Activated CD4-positive, alpha-beta T cell treated with anti-CD3 and anti-CD28 coated beads, Interleukin-2, amount 10 ng/mL, durations not matched to agents 7 days and 5 days (primary cell): ENCODE measurements at regions not wholly inside any gene's neighbourhood (a gene's known extent, or its start where the extent isn't known, plus 50 kb on each side); places are given as distances from the start of the nearest gene placed in this dataset.

ENCODE experiments used
- CTCF ChIA-PET: fragments of 350-600 bp; sonication (Branson Sonifier 250); formaldehyde crosslinking; loops from one replicate; lab custom pipeline; 2021; ENCODE audit warnings: antibody characterized with exemption; lab: Charles Lee
- POLR2A ChIA-PET: fragments of 350-600 bp; sonication (Branson Sonifier 250); formaldehyde crosslinking; loops from one replicate; lab custom pipeline; 2021; ENCODE audit warnings: antibody characterized with exemption; lab: Charles Lee
- DNase-seq: peaks from one replicate; pipeline ENCODE4 v3.0.0-alpha.2; 2020
- H3K27ac Mint-ChIP-seq: one replicate; pipeline ENCODE4 v1.8.0; 2021; ENCODE audit warnings: mild to moderate bottlenecking, moderate library complexity, mixed read lengths
- H3K27me3 Mint-ChIP-seq: one replicate; pipeline ENCODE4 v1.8.0; 2021; ENCODE audit warnings: mixed read lengths
- H3K36me3 Mint-ChIP-seq: one replicate; pipeline ENCODE4 v1.8.0; 2021; ENCODE audit warnings: low read depth, mixed read lengths
- H3K4me1 Mint-ChIP-seq: one replicate; pipeline ENCODE4 v1.8.0; 2021; ENCODE audit warnings: mixed read lengths
- H3K4me3 Mint-ChIP-seq: one replicate; pipeline ENCODE4 v1.8.0; 2021; ENCODE audit warnings: mild to moderate bottlenecking, moderate library complexity, mixed read lengths
- H3K9me3 Mint-ChIP-seq: one replicate; pipeline ENCODE4 v1.8.0; 2021; ENCODE audit warnings: mixed read lengths

DNA sequence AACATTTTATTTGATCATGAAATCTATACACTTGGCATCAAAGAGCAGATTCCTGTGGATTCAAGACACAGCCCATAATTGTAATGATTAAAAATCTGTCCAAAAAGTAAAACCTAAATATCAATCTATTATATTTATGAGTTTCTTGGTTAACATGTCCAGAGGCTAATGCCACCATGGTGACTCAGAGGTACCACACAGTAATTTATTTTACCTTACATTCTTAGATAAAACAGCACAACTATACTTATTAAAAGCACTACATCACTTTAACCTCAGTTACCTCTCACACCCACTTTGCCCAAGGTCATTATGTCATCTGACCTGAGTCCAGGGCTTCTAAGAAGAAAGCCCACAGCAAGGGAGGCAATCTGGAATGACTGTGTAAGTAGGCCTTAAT lies 519.2 kb downstream of the RASEF start:
- H3K4me3 Mint-ChIP-seq, result no peak overlapping the region
- no peaks in the 10 kb centered on the region for H3K4me1 Mint-ChIP-seq
- no peak overlapping the region for H3K27ac Mint-ChIP-seq
- H3K36me3 Mint-ChIP-seq, result no peaks in the 10 kb centered on the region
- H3K9me3 Mint-ChIP-seq, result no peaks in the 10 kb centered on the region
- ChIA-PET POLR2A (no interaction called here), CTCF (no interaction called here)
- no peak for DNase-seq
- no peaks in the 10 kb centered on the region for H3K27me3 Mint-ChIP-seq

DNA sequence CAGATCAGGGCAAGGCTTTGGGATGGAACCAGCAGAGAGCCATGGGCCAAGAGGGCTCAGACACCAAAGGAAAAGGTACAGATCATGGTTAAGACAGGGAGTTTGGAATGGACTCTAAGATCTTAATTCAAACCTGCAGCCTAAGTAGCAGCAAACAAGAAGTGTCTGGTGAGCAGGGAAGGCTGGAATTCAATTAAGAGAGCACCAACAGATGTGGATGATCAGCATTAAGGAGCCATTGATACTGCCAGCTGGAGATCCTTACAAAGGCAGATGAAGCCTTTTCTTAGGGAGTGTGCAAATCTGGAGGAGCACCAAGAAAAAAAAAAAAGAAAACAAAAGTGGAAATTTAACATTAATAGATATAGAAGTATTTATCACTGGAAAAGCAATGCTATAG lies 516.8 kb downstream of the RASEF start:
- Mint-ChIP-seq H3K27ac (no peak overlapping the region), H3K4me3 (no peak overlapping the region), H3K9me3 (no peaks in the 10 kb centered on the region), H3K27me3 (no peaks in the 10 kb centered on the region), H3K36me3 (no peaks in the 10 kb centered on the region), H3K4me1 (no peaks in the 10 kb centered on the region)
- POLR2A ChIA-PET, result no interaction called here
- no peak for DNase-seq
- CTCF ChIA-PET, result no interaction called here

DNA sequence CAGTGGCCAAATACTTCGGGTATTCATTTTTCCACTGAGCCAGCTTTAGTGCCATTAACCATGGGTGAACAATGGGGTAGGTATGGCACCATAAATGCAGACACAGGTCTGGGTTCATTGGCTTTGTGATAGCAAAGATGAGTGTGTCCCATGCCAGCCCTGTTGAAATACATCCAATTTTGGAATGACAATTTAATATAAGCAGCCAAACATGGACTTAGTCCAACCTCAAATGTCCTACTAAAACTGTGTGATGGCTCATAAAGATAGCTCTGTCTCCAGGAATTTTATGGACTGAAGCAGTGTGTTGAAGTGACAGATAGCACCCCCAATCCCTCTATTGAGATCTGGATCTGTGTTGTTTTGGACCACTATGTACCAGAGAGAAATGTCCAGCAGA lies 514.9 kb downstream of the RASEF start:
- Mint-ChIP-seq H3K4me1 (no peaks in the 10 kb centered on the region), H3K27ac (no peak overlapping the region), H3K27me3 (no peaks in the 10 kb centered on the region), H3K9me3 (no peaks in the 10 kb centered on the region), H3K36me3 (no peaks in the 10 kb centered on the region), H3K4me3 (no peak overlapping the region)
- POLR2A ChIA-PET, result no interaction called here
- CTCF ChIA-PET, result no interaction called here
- no peak for DNase-seq

DNA sequence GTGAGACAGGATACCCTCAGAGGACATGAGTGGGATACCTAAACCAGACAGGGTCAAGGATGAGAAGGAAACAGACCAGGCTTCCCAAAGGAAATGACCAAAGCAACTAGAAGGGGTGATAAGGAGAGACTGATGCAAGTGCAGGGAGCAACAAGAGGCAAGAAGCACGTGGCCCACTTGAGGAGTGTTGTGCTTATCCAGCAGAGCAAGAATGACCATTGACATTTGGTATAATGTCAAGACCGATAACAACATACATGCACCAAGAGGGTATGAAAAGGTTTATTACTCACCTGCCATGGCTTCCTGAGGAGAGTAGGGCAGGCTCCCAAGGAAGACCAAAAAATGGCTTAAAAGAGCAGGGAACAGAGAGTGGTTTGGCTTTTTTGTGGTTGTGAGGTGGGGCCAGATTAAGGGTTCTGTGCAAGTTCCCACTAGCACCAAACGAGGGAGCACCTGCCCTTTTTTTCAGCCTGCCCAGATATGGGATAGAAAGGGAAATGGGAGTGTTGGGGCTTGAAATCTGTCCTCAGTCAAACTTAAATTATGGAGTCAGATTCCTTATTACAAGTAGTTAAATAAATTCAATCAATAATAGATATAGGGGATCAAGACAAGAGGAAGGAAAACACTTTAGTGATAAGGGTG lies 513.6 kb downstream of the RASEF start:
- Mint-ChIP-seq H3K4me1 (no peaks in the 10 kb centered on the region), H3K9me3 (no peaks in the 10 kb centered on the region), H3K27ac (no peak overlapping the region), H3K4me3 (no peak overlapping the region), H3K27me3 (no peaks in the 10 kb centered on the region), H3K36me3 (no peaks in the 10 kb centered on the region)
- no peak for DNase-seq
- POLR2A ChIA-PET, result no interaction called here
- CTCF ChIA-PET, result no interaction called here

DNA sequence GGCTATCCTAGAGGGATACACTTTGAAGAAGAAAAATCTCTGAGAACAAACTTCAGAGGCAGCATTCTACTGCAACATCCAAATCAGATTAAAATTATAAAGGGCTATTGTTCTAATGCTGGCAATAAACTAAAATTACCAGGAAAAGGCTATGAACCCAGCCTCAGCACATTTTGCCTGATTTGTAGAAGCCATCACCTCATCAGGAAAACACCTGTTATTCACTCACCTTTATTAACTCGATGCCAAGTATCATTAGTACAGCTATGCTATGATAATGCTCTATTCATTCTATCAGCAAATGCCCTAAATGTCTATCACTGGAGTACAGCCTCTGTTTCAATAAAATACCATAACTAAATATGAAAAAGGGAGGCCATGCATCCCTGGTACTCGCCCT lies 510.2 kb downstream of the RASEF start:
- H3K9me3 Mint-ChIP-seq, result peaks cover 3% of the 10 kb centered on the region
- H3K27me3 Mint-ChIP-seq, result no peaks in the 10 kb centered on the region
- no peak overlapping the region for H3K27ac Mint-ChIP-seq
- no peak for DNase-seq
- H3K4me3 Mint-ChIP-seq, result no peak overlapping the region
- H3K4me1 Mint-ChIP-seq, result no peaks in the 10 kb centered on the region
- ChIA-PET POLR2A (no interaction called here), CTCF (no interaction called here)
- H3K36me3 Mint-ChIP-seq, result no peaks in the 10 kb centered on the region

DNA sequence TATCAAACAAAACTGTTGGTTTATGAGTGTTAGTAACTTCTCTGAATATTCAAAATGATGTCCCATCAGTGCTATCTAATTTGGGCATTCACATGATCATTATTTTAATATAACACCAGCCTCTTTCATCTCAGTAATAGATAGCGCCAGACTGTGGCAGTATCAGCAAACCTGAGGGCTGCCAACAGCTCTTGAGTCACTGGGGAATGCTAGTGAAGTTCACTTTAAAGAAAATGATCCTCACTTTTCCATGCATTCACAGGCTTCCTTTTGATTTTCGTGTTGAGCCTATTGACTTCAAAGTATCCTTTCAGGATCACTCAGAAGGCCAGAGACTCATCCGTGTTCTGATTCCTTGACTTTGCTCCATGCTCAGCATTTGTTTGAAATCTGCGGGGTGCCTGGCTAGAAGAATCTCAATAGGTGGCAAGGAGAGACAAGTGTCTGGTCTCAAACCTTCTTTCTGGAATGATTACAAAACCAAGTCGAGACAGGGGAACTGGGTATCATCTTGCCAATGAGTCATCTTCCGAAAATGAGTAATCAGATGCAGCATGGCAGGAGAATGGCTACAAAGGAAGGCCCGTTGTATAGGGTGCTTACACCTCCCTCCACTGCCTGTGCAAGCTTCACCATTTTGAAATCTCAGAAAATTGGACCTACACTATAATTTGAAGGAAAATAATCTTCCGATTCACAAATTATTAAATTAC lies 509.1 kb downstream of the RASEF start:
- H3K27me3 Mint-ChIP-seq, result no peaks in the 10 kb centered on the region
- H3K9me3 Mint-ChIP-seq, result peaks cover 3% of the 10 kb centered on the region
- ChIA-PET CTCF (no interaction called here), POLR2A (no interaction called here)
- no peaks in the 10 kb centered on the region for H3K36me3 Mint-ChIP-seq
- H3K4me3 Mint-ChIP-seq, result no peak overlapping the region
- no peaks in the 10 kb centered on the region for H3K4me1 Mint-ChIP-seq
- H3K27ac Mint-ChIP-seq, result no peak overlapping the region
- no peak for DNase-seq

DNA sequence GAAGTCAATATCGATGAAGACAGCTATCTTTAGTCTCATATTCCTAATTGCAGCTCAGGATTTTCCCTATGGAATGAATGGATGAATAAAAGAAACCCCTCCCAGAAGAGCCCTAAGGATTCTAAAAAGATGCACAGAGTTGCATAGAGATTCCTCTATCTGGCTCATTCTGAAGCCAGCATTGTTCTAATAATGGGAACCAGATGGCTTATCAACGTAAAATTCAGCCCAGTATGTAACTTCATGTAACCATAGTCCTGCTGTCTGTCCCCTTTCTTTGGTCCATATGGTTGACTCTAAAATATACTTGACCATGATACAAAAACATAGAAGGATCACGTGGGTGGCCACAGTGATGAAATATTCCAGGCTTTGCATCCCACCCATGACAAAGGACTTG lies 508.6 kb downstream of the RASEF start:
- DNase-seq, result no peak
- Mint-ChIP-seq H3K4me3 (no peak overlapping the region), H3K27me3 (no peaks in the 10 kb centered on the region), H3K27ac (no peak overlapping the region), H3K4me1 (no peaks in the 10 kb centered on the region), H3K36me3 (no peaks in the 10 kb centered on the region), H3K9me3 (peaks cover 3% of the 10 kb centered on the region)
- POLR2A ChIA-PET, result no interaction called here
- CTCF ChIA-PET, result no interaction called here

DNA sequence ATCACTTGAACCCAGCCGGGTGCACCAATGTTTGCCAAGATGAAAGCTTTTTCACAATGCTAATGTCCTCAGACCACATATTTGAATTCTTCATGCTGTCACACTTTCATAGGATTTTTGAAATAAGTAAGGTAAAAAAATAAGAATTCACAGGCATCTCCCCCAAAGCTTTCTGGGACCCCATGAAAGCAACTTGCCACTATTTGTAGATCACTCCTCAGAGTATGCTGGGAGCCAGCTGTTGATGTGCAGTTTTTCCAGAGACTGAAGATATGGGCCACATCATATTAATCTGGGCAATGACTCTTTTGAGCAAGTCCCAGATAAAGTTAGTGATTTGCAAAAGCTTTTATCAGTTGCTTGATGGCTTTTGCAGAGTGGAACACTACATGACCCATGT lies 507.9 kb downstream of the RASEF start:
- Mint-ChIP-seq H3K4me1 (no peaks in the 10 kb centered on the region), H3K4me3 (no peak overlapping the region), H3K9me3 (peaks cover 3% of the 10 kb centered on the region), H3K27ac (no peak overlapping the region), H3K27me3 (no peaks in the 10 kb centered on the region), H3K36me3 (no peaks in the 10 kb centered on the region)
- DNase-seq, result no peak
- ChIA-PET CTCF (no interaction called here), POLR2A (no interaction called here)

DNA sequence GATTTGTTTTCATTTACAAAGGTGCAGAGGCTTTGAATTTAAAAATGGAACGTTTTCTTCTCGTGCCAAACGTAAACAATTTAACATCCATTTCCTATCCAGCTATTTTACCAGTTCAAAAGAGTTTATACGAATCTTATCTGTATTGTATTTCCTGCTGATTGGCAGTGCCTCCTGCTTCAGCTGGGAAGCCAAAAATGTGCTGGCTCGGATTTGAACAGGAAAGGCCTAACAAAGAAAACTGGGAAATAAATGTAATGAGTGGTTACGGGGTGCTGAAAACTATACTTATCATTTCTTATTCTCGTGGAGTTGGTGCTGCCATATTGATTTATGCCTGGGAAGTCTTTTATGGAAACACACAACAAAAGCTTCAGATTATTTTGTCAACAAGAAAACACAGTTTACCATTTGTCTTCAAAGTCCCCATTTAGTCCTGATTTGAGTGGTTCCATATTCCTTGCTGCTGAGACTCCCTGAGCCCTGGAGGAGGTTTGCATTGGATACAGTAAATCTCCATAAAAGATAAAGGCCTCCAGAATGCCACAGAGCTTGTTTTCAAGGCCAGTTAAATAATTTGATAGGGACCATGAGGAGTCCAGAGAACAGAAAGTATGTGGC lies 507.4 kb downstream of the RASEF start:
- DNase-seq, result no peak
- no peak overlapping the region for H3K4me3 Mint-ChIP-seq
- no peaks in the 10 kb centered on the region for H3K4me1 Mint-ChIP-seq
- no peaks in the 10 kb centered on the region for H3K27me3 Mint-ChIP-seq
- no peak overlapping the region for H3K27ac Mint-ChIP-seq
- H3K36me3 Mint-ChIP-seq, result no peaks in the 10 kb centered on the region
- POLR2A ChIA-PET, result no interaction called here
- H3K9me3 Mint-ChIP-seq, result peaks cover 3% of the 10 kb centered on the region
- CTCF ChIA-PET, result no interaction called here

DNA sequence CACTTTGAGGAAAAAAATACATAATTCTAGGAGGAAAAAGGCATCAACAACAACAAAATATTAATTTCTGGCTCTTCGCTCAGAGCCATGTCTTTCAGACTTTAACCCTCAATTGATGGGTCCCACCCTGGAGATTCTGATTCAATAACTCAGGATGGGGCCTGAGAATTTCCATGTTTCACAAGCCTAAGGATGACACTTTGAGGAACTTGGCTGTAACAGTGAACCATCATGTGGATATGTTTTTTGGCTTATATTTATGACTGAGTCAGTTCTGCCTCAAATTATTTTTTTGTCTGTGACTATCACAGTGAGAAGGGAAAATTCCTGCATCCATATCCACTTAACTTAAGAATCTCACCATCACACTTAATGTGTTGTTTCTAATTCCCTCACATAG lies 504.6 kb downstream of the RASEF start:
- Mint-ChIP-seq H3K27me3 (no peaks in the 10 kb centered on the region), H3K4me3 (no peak overlapping the region), H3K36me3 (no peaks in the 10 kb centered on the region), H3K27ac (no peak overlapping the region), H3K4me1 (no peaks in the 10 kb centered on the region), H3K9me3 (peaks cover 3% of the 10 kb centered on the region)
- no peak for DNase-seq
- CTCF ChIA-PET, result interaction anchor here (1.1 kb wide), 1 partner anchor 17 kb away, joined by 3 read pairs; no protein-coding TSS in a partner anchor
- POLR2A ChIA-PET, result no interaction called here

DNA sequence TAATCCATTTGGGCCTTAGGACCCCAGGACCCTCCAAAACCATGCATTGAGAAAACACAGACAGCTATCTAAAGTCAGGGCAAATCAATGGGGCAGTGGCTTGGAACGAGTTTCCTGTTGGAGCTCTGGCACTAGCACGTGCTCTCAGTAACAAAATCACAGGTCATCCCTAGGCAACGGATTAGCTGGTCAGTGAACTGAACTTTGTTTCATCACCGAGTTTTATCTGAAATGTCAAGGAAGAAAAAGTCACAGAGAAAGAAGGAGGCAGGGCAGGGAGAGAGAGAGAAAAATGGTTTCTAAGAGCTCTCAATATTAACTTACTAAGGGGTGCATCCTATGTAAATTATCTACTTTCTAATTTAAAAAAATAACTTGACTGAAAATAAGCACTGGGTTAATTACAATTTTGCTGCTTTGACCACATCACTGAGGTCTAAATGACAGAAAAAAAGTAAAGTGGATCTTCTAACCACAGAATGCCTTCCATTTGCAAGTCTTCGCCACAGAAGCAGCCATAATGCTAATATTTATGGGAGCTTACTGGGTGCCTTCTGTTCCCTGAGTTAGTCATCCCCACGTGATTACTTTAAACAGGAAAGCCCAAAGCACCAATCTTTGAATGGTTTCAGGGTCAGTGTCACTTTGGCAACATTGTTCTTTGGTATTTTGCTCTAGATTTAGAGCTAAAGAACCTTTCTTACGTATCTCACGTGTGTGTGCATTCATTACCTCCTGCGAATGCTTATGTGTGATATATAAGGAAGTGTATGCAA lies 503.9 kb downstream of the RASEF start:
- no peak overlapping the region for H3K4me3 Mint-ChIP-seq
- H3K27me3 Mint-ChIP-seq, result no peaks in the 10 kb centered on the region
- H3K36me3 Mint-ChIP-seq, result no peaks in the 10 kb centered on the region
- no peak overlapping the region for H3K27ac Mint-ChIP-seq
- peaks cover 3% of the 10 kb centered on the region for H3K9me3 Mint-ChIP-seq
- H3K4me1 Mint-ChIP-seq, result no peaks in the 10 kb centered on the region
- POLR2A ChIA-PET, result no interaction called here
- CTCF ChIA-PET, result interaction anchor here (1.1 kb wide), 1 partner anchor 16 kb away, joined by 3 read pairs; no protein-coding TSS in a partner anchor
- DNase-seq, result no peak

DNA sequence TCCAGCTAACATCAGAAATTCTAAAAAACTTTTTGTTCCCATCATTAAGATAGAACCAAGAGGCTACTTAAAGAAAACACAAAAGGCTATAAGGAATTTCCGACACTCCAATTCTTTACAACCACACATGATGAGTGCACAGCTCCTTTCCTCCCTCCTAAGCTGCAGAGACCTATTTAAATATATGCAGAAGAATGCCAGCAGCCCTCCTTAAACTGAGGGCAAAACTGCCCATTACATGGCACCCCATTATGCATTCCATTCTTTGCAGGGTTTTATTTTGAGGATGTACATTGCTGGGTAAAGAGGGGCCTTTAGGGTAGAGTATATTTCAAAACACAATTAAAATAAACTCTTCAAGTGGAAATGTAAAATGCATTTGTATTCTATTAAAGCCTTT lies 502.9 kb downstream of the RASEF start:
- Mint-ChIP-seq H3K4me1 (no peaks in the 10 kb centered on the region), H3K4me3 (no peak overlapping the region), H3K27ac (no peak overlapping the region), H3K9me3 (peaks cover 3% of the 10 kb centered on the region), H3K27me3 (no peaks in the 10 kb centered on the region), H3K36me3 (no peaks in the 10 kb centered on the region)
- CTCF ChIA-PET, result no interaction called here
- POLR2A ChIA-PET, result no interaction called here
- no peak for DNase-seq

DNA sequence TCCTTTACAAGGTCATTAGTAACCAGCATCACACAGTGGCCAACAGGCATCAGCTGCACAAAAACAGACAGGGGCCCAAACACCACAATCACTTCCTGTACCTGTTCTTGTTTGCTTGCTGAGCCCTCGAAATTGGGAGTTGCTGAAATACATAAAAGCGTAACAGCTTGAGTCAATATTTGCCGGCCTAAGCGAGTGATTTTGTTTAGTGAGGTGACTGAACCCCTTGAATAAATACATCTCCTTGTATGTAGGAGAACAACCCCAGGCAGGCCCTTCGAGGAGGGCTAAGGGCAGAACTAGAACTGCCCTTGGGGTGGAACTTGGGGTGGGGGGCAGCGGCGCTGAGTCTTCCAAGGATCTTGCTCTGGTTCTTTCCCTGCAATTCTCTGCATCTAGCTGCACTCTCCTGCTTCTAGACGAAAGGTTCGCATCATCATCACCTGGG lies 502.5 kb downstream of the RASEF start:
- Mint-ChIP-seq H3K36me3 (no peaks in the 10 kb centered on the region), H3K27ac (no peak overlapping the region), H3K9me3 (peaks cover 2% of the 10 kb centered on the region), H3K27me3 (no peaks in the 10 kb centered on the region), H3K4me3 (no peak overlapping the region), H3K4me1 (no peaks in the 10 kb centered on the region)
- ChIA-PET CTCF (no interaction called here), POLR2A (no interaction called here)
- DNase-seq, result no peak
